C1 segment of cervical spinal cord (tissue), 14 donors: ENCODE measurements at regions not wholly inside any gene's neighbourhood (a gene's known extent, or its start where the extent isn't known, plus 50 kb on each side); places are given as distances from the start of the nearest gene placed in this dataset.
"Not testable (repeated sequence)": the region's sequence is repeated elsewhere in the genome, so short reads cannot be mapped to it uniquely, and the experiment has no call there.

Experiments
- DNase-seq, 14 donors: peaks; one replicate each; lab custom pipeline; 2025; lab: John Stamatoyannopoulos, UW

- no peak for DNase-seq
Measured at GRCh38 chr19:31445406-31445805, 96.2 kb upstream of the TSHZ3 start.

GRCh38 chr19:31448221-31448657, 99.0 kb upstream of the TSHZ3 start:
- DNase-seq, result peak in 1 of 14 donors; percentile 1

GRCh38 chr19:31449379-31449778, 100.1 kb upstream of the TSHZ3 start:
- DNase-seq, result no peak

GRCh38 chr19:31450696-31451095, 101.5 kb upstream of the TSHZ3 start:
- DNase-seq, result no peak

- no peak for DNase-seq
Measured at GRCh38 chr19:31451686-31452330, 102.6 kb upstream of the TSHZ3 start.

GRCh38 chr19:31459430-31459829, 110.2 kb upstream of the TSHZ3 start:
- no peak for DNase-seq

- no peak for DNase-seq
Measured at GRCh38 chr19:31461814-31462539, 112.7 kb upstream of the TSHZ3 start.

GRCh38 chr19:31470229-31470939, 121.1 kb upstream of the TSHZ3 start:
- DNase-seq, result no peak

GRCh38 chr19:31470952-31471351, 121.7 kb upstream of the TSHZ3 start:
- DNase-seq, result no peak

- no peak for DNase-seq
Measured at GRCh38 chr19:31478241-31478640, 129.0 kb upstream of the TSHZ3 start.

- no peak for DNase-seq
Measured at GRCh38 chr19:31483226-31483857, 134.1 kb upstream of the TSHZ3 start.

- DNase-seq, result not testable (repeated sequence)
Measured at GRCh38 chr19:31484858-31485410, 135.7 kb upstream of the TSHZ3 start.

GRCh38 chr19:31485472-31485871, 136.2 kb upstream of the TSHZ3 start:
- DNase-seq, result no peak

GRCh38 chr19:31491242-31491641, 142.0 kb upstream of the TSHZ3 start:
- no peak for DNase-seq

GRCh38 chr19:31492050-31492449, 142.8 kb upstream of the TSHZ3 start:
- DNase-seq, result no peak

- DNase-seq, result no peak
Measured at GRCh38 chr19:31496076-31496475, 146.8 kb upstream of the TSHZ3 start.

- DNase-seq, result no peak
Measured at GRCh38 chr19:31497709-31498108, 148.5 kb upstream of the TSHZ3 start.

GRCh38 chr19:31498781-31499180, 149.5 kb upstream of the TSHZ3 start:
- DNase-seq, result no peak

- no peak for DNase-seq
Measured at GRCh38 chr19:31499281-31500196, 150.3 kb upstream of the TSHZ3 start.

- DNase-seq, result no peak
Measured at GRCh38 chr19:31500197-31500830, 151.1 kb upstream of the TSHZ3 start.
